ENCODE measurements at regions not wholly inside any gene's neighbourhood (a gene's known extent, or its start where the extent isn't known, plus 50 kb on each side); places are given as distances from the start of the nearest gene placed in this dataset.

GRCh38 chr7:136702913-136703312 lies 165.5 kb upstream of the CHRM2 start:
- Mint-ChIP-seq H3K4me3 (ENCODE audit: unreplicated experiment) (no peak overlapping the region), H3K27ac (ENCODE audit: unreplicated experiment) (no peak overlapping the region), H3K9me3 (ENCODE audit: unreplicated experiment) (no peaks in the 10 kb centered on the region), H3K27me3 (ENCODE audit: unreplicated experiment) (no peaks in the 10 kb centered on the region), H3K36me3 (ENCODE audit: unreplicated experiment) (no peaks in the 10 kb centered on the region), H3K4me1 (ENCODE audit: low read depth, unreplicated experiment) (no peaks in the 10 kb centered on the region)
- DNase-seq: no peak
- no peak for TF ChIP-seq CTCF (IDR thresholded peaks at IDR 0.05; ENCODE audit: partially characterized antibody, unreplicated experiment)

- no peaks in the 10 kb centered on the region for H3K36me3 Mint-ChIP-seq (ENCODE audit: unreplicated experiment)
- DNase-seq: no peak
- no peaks in the 10 kb centered on the region for H3K9me3 Mint-ChIP-seq (ENCODE audit: unreplicated experiment)
- H3K27me3 Mint-ChIP-seq (ENCODE audit: unreplicated experiment): no peaks in the 10 kb centered on the region
- no peak overlapping the region for H3K4me3 Mint-ChIP-seq (ENCODE audit: unreplicated experiment)
- TF ChIP-seq CTCF (IDR thresholded peaks at IDR 0.05; ENCODE audit: partially characterized antibody, unreplicated experiment): no peak
- H3K4me1 Mint-ChIP-seq (ENCODE audit: low read depth, unreplicated experiment): no peaks in the 10 kb centered on the region
- H3K27ac Mint-ChIP-seq (ENCODE audit: unreplicated experiment): no peak overlapping the region
These were observed 169.5 kb upstream of the CHRM2 start for GRCh38 chr7:136698977-136699376.

GRCh38 chr7:136698231-136698630 lies 170.2 kb upstream of the CHRM2 start:
- no peaks in the 10 kb centered on the region for H3K27me3 Mint-ChIP-seq (ENCODE audit: unreplicated experiment)

GRCh38 chr7:136697271-136697670 lies 171.2 kb upstream of the CHRM2 start:
- Mint-ChIP-seq H3K27me3 (ENCODE audit: unreplicated experiment) (no peaks in the 10 kb centered on the region), H3K4me3 (ENCODE audit: unreplicated experiment) (no peak overlapping the region), H3K36me3 (ENCODE audit: unreplicated experiment) (no peaks in the 10 kb centered on the region), H3K9me3 (ENCODE audit: unreplicated experiment) (no peaks in the 10 kb centered on the region), H3K27ac (ENCODE audit: unreplicated experiment) (no peak overlapping the region), H3K4me1 (ENCODE audit: low read depth, unreplicated experiment) (no peaks in the 10 kb centered on the region)
- TF ChIP-seq CTCF (IDR thresholded peaks at IDR 0.05; ENCODE audit: partially characterized antibody, unreplicated experiment): no peak
- DNase-seq: no peak

More at GRCh38 chr7:136698231-136698630, 170.2 kb upstream of the CHRM2 start:
- Mint-ChIP-seq H3K4me3 (ENCODE audit: unreplicated experiment) (no peak overlapping the region), H3K36me3 (ENCODE audit: unreplicated experiment) (no peaks in the 10 kb centered on the region), H3K4me1 (ENCODE audit: low read depth, unreplicated experiment) (no peaks in the 10 kb centered on the region), H3K27ac (ENCODE audit: unreplicated experiment) (no peak overlapping the region), H3K9me3 (ENCODE audit: unreplicated experiment) (no peaks in the 10 kb centered on the region)
- DNase-seq: no peak
- TF ChIP-seq CTCF (IDR thresholded peaks at IDR 0.05; ENCODE audit: partially characterized antibody, unreplicated experiment): no peak

GRCh38 chr7:136693166-136694119 lies 175.0 kb upstream of the CHRM2 start:
- DNase-seq: no peak
- Mint-ChIP-seq H3K9me3 (ENCODE audit: unreplicated experiment) (peaks cover 2% of the 10 kb centered on the region), H3K27me3 (ENCODE audit: unreplicated experiment) (no peaks in the 10 kb centered on the region), H3K4me3 (ENCODE audit: unreplicated experiment) (no peak overlapping the region), H3K36me3 (ENCODE audit: unreplicated experiment) (no peaks in the 10 kb centered on the region), H3K4me1 (ENCODE audit: low read depth, unreplicated experiment) (no peaks in the 10 kb centered on the region), H3K27ac (ENCODE audit: unreplicated experiment) (no peak overlapping the region)
- no peak for TF ChIP-seq CTCF (IDR thresholded peaks at IDR 0.05; ENCODE audit: partially characterized antibody, unreplicated experiment)

Measured in glutamatergic neuron (in vitro differentiated cells).